NB4 (cell line): ENCODE measurements at regions not wholly inside any gene's neighbourhood (a gene's known extent, or its start where the extent isn't known, plus 50 kb on each side); places are given as distances from the start of the nearest gene placed in this dataset.

Experiments
- MYC ChIP-seq: IDR thresholded peaks from 2 replicates; pipeline ENCODE4 v1.6.1; 2011; ENCODE audit warnings: low read depth, low read length
- POLR2A ChIP-seq: IDR thresholded peaks from 2 replicates; pipeline ENCODE4 v1.6.1; 2011; ENCODE audit warnings: mild to moderate bottlenecking; ENCODE audit not compliant: insufficient read length; ENCODE audit errors: extremely low read depth
- TF ChIP-seq, protein P1 (sequence below): IDR thresholded peaks from one replicate; pipeline ENCODE4 v1.5.1; 2012; ENCODE audit warnings: low read depth, low read length
- TF ChIP-seq, protein P2 (sequence below): IDR thresholded peaks from 2 replicates; pipeline ENCODE4 v1.6.1; 2011; ENCODE audit warnings: low read depth, low read length

DNA sequence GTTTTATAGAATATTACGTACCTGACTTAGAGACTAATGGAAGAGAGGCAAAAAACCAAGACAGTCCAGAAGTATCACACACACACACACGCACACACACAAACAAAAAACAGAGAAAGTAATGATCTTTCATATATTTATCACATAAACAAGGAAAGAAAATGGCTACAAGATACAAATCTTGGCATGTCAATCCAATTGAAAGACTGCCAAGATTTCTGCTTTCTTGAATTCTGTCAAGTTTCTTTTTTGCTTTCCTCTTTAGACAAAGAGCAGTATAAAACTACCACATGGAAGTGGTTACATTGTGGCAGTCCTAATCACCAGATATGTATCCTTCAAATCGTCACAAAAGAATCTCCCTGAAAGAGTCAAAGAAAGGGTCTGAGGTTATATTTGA is 2097.4 kb upstream of the AGA start:
- TF ChIP-seq MYC (no peak), POLR2A (no peak)
- TF ChIP-seq, protein P1, sequence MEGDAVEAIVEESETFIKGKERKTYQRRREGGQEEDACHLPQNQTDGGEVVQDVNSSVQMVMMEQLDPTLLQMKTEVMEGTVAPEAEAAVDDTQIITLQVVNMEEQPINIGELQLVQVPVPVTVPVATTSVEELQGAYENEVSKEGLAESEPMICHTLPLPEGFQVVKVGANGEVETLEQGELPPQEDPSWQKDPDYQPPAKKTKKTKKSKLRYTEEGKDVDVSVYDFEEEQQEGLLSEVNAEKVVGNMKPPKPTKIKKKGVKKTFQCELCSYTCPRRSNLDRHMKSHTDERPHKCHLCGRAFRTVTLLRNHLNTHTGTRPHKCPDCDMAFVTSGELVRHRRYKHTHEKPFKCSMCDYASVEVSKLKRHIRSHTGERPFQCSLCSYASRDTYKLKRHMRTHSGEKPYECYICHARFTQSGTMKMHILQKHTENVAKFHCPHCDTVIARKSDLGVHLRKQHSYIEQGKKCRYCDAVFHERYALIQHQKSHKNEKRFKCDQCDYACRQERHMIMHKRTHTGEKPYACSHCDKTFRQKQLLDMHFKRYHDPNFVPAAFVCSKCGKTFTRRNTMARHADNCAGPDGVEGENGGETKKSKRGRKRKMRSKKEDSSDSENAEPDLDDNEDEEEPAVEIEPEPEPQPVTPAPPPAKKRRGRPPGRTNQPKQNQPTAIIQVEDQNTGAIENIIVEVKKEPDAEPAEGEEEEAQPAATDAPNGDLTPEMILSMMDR = no peak
- TF ChIP-seq, protein P2, sequence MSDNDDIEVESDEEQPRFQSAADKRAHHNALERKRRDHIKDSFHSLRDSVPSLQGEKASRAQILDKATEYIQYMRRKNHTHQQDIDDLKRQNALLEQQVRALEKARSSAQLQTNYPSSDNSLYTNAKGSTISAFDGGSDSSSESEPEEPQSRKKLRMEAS = no peak
